Sigmoid colon (tissue), 4 donors: ENCODE measurements at regions not wholly inside any gene's neighbourhood (a gene's known extent, or its start where the extent isn't known, plus 50 kb on each side); places are given as distances from the start of the nearest gene placed in this dataset.

Experiments used
- EP300 ChIP-seq, 4 donors: sonication (generic); formaldehyde crosslinking; IDR thresholded peaks; one replicate each; pipeline ENCODE4 v1.6.1; 2017; ENCODE audit warnings: antibody characterized with exemption in 4 of 4
- POLR2A ChIP-seq, 2 donors: fragments of 450-650 bp; IDR thresholded peaks; one replicate each; pipeline ENCODE4 v1.6.1; 2016; ENCODE audit warnings: antibody characterized with exemption in 2 of 2, mild to moderate bottlenecking in 2 of 2, moderate library complexity in 2 of 2
- POLR2AphosphoS5 ChIP-seq, 4 donors: sonication (generic); formaldehyde crosslinking; IDR thresholded peaks; one replicate each; pipeline ENCODE4 v1.6.1; 2017; ENCODE audit warnings: antibody characterized with exemption in 4 of 4
- TF ChIP-seq, protein P1 (sequence below), 4 experiments: fragments of 450-650 bp in 3 of 4; fragments of 200-600 bp in 1 of 4; IDR thresholded peaks; one replicate each; pipeline ENCODE4 v1.5.1; 2016 to 2019; ENCODE audit warnings: antibody characterized with exemption in 4 of 4, mild to moderate bottlenecking in 3 of 4, moderate library complexity in 2 of 4

DNA sequence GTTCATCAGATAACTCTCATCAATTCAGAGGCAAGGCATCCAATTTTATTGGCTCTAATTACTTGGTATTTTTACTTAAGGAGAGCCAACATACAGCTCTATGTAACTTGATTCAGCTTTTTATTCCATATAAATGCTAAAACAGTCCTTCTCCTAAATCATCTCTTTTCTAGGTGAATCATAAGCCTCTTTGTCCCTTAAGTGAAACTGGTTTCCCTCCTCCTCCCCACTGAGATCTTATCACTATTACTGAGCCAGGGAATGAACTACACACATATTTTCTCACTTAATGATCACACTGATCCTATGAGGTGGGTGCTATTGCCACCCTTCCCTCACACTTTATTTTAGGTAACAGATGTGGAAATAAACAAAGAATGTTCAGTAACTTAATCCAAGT is 1143.8 kb downstream of the MAT2B start:
- TF ChIP-seq, protein P1, sequence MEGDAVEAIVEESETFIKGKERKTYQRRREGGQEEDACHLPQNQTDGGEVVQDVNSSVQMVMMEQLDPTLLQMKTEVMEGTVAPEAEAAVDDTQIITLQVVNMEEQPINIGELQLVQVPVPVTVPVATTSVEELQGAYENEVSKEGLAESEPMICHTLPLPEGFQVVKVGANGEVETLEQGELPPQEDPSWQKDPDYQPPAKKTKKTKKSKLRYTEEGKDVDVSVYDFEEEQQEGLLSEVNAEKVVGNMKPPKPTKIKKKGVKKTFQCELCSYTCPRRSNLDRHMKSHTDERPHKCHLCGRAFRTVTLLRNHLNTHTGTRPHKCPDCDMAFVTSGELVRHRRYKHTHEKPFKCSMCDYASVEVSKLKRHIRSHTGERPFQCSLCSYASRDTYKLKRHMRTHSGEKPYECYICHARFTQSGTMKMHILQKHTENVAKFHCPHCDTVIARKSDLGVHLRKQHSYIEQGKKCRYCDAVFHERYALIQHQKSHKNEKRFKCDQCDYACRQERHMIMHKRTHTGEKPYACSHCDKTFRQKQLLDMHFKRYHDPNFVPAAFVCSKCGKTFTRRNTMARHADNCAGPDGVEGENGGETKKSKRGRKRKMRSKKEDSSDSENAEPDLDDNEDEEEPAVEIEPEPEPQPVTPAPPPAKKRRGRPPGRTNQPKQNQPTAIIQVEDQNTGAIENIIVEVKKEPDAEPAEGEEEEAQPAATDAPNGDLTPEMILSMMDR (IDR thresholded peaks at IDR 0.05), result no peak
- TF ChIP-seq POLR2A (IDR thresholded peaks at IDR 0.05) (no peak), EP300 (IDR thresholded peaks at IDR 0.05) (no peak), POLR2AphosphoS5 (IDR thresholded peaks at IDR 0.05) (no peak)
